SJSA1 (cell line): ENCODE measurements at regions not wholly inside any gene's neighbourhood (a gene's known extent, or its start where the extent isn't known, plus 50 kb on each side); places are given as distances from the start of the nearest gene placed in this dataset.

Source experiments
- DNase-seq, 2 experiments: peaks; one replicate each; pipeline ENCODE4 v3.0.0-alpha.2; 2015 to 2020; ENCODE audit warnings: low spot score in 2 of 2, low read depth in 1 of 2
- H3K27ac ChIP-seq: fragments of 250-450 bp; sonication (Bioruptor Pico); 2 replicates; pipeline ENCODE4 v1.5.1; 2020; ENCODE audit warnings: mild to moderate bottlenecking, moderate library complexity
- H3K27me3 ChIP-seq: fragments of 250-450 bp; sonication (Bioruptor Pico); replicated peaks from 2 replicates; pipeline ENCODE4 v1.5.1; 2020; ENCODE audit warnings: mild to moderate bottlenecking, moderate library complexity
- H3K36me3 ChIP-seq: fragments of 250-450 bp; sonication (Bioruptor Pico); 2 replicates; pipeline ENCODE4 v1.5.1; 2020; ENCODE audit warnings: mild to moderate bottlenecking
- H3K4me1 ChIP-seq: fragments of 250-450 bp; sonication (Bioruptor Pico); replicated peaks from 2 replicates; pipeline ENCODE4 v1.6.1; 2021; ENCODE audit warnings: mild to moderate bottlenecking
- H3K4me3 ChIP-seq: fragments of 250-450 bp; sonication (Bioruptor Pico); 2 replicates; pipeline ENCODE4 v1.5.1; 2020; ENCODE audit warnings: mild to moderate bottlenecking
- H3K9me3 ChIP-seq: fragments of 250-450 bp; sonication (Bioruptor Pico); replicated peaks from 2 replicates; pipeline ENCODE4 v1.5.1; 2020; ENCODE audit warnings: mild to moderate bottlenecking

DNA sequence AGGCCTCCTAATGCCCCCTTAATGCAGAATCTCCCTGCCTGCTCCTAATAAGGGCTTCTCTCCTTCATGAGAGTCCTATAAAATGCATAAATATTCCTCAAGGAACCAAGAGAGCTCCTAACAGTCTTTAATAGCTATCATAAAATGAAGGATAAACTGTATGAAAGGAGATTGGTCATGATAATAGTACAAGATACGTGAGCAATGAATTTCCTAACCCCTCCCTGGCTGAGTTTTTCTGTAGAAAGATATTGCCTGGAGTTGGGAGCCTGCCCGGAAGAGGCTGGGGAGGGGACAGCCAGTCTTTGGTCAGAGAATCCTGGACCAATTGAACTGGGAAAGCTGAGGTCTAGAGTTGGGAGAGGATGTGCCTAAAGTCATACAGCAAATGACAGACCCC, 321.9 kb upstream of the CDH5 start:
- Histone ChIP-seq H3K27ac (no peak overlapping the region), H3K4me3 (no peak overlapping the region), H3K4me1 (no peaks in the 10 kb centered on the region), H3K27me3 (no peaks in the 10 kb centered on the region), H3K9me3 (no peaks in the 10 kb centered on the region), H3K36me3 (no peaks in the 10 kb centered on the region)
- DNase-seq: no peak

DNA sequence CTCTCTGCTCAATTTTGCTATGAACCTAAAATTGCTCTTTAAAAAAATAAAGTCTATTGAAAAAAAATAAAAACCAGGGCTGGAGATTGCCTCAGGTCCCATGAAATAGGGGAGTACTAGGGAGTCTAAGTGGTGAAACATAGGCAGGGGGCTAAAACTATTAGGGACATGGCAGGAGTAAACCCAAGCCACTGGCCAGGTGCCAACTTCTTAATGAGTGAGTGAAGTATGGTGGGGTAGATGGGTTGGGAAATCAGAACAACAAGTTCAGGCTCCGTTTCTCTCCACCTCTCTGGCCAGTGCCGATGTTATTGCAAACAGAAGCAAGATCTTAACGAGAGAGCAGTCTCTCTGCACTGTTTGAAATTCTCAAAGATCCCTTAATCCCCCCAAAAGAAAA, 322.4 kb upstream of the CDH5 start:
- Histone ChIP-seq H3K27me3 (no peaks in the 10 kb centered on the region), H3K4me3 (no peak overlapping the region), H3K9me3 (no peaks in the 10 kb centered on the region), H3K36me3 (no peaks in the 10 kb centered on the region), H3K4me1 (no peaks in the 10 kb centered on the region), H3K27ac (no peak overlapping the region)
- DNase-seq: no peak

DNA sequence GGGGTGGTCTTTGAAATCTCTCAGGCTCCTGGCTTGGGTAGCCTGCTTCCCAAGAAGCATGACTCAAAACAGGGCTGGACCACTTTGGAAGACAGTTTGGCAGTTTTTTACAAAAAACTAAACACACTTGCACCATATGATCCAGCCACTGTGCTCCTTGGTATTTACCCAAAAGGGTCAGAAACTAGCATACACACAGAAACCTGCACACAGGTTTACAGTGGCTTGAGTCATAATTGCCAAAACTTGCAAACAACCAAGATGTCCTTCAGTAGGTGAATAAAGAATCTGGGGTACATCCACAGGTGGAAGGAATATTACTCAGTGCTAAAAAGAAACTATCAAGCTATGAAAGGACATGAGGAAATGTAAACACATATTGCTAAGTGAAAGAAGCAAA, 323.2 kb upstream of the CDH5 start:
- no peaks in the 10 kb centered on the region for H3K36me3 ChIP-seq
- H3K27me3 ChIP-seq: no peaks in the 10 kb centered on the region
- H3K4me1 ChIP-seq: no peaks in the 10 kb centered on the region
- H3K4me3 ChIP-seq: no peak overlapping the region
- no peaks in the 10 kb centered on the region for H3K9me3 ChIP-seq
- peak in 1 of 2 experiments; percentile 9 for DNase-seq
- no peak overlapping the region for H3K27ac ChIP-seq

DNA sequence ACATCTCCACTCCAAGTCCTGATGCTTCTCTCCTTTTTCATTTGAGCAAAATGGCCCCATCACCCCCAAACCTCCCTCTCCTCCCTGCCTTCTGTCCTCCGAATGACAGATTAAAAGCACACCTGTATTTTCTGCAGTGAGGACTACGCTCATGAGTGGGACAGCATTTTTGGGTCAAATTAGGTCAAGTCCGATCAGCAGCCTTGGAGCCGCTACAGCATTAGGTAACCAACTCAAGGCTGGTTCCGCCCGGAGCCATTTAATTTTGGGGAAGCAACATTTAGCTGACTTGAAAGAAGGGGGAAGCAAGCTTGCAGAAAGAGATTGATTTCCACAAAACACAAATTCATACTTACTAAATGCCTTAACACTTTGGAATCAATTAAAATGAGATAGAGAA, 324.1 kb upstream of the CDH5 start:
- Histone ChIP-seq H3K27ac (no peak overlapping the region), H3K27me3 (no peaks in the 10 kb centered on the region), H3K36me3 (no peaks in the 10 kb centered on the region), H3K4me3 (no peak overlapping the region), H3K4me1 (no peaks in the 10 kb centered on the region; the same call in 1 of the 2 replicates), H3K9me3 (no peaks in the 10 kb centered on the region)
- peak in 1 of 2 experiments; percentile 25 for DNase-seq

DNA sequence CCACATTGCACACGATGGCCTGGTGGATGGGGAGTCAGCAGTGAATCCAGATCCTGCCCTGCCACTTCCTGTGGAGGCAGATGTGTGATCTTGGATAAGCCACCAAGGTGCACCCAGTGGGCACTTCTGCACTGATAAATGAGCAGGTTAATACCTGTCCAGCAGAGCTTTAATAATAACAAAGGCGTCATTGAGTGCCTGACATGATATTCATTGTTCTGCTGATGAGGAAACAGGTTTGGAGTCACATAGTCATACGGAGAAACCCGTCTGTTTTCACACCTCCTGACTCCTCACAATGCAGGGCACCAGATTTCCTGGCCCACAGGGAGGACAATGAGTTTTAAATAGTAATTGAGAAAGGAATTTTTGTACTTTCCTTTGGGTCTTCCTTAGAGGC, 324.6 kb upstream of the CDH5 start:
- DNase-seq: no peak

DNA sequence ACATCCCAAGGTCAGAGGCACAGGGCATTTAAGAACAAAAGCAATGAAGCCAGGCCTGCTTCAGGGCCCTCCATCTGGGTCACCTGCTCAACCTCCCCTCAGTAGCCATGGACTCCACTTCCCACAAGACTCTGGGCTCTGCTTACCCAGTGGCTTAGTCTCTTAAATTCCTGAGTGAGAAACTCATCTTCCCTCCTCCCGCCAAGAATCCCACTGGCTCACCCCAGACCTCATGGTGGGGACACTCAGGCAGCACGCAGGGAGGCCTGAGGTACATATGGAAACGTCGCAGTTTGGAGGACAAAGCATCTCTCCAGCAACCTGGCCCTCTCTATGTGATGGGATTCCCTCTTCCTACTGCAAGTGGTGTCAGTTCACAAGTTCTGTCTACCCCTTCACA, 326.7 kb upstream of the CDH5 start:
- Histone ChIP-seq H3K4me1 (peaks cover 11% of the 10 kb centered on the region), H3K4me3 (no peak overlapping the region), H3K9me3 (no peaks in the 10 kb centered on the region), H3K36me3 (no peaks in the 10 kb centered on the region), H3K27ac (no peak overlapping the region), H3K27me3 (no peaks in the 10 kb centered on the region)
- no peak for DNase-seq

More for the DNA sequence above, 324.6 kb upstream of the CDH5 start:
- no peaks in the 10 kb centered on the region for H3K9me3 ChIP-seq
- no peak overlapping the region for H3K27ac ChIP-seq
- H3K4me3 ChIP-seq: no peak overlapping the region
- H3K27me3 ChIP-seq: no peaks in the 10 kb centered on the region
- no peaks in the 10 kb centered on the region; the same call in 1 of the 2 replicates for H3K4me1 ChIP-seq
- H3K36me3 ChIP-seq: no peaks in the 10 kb centered on the region

DNA sequence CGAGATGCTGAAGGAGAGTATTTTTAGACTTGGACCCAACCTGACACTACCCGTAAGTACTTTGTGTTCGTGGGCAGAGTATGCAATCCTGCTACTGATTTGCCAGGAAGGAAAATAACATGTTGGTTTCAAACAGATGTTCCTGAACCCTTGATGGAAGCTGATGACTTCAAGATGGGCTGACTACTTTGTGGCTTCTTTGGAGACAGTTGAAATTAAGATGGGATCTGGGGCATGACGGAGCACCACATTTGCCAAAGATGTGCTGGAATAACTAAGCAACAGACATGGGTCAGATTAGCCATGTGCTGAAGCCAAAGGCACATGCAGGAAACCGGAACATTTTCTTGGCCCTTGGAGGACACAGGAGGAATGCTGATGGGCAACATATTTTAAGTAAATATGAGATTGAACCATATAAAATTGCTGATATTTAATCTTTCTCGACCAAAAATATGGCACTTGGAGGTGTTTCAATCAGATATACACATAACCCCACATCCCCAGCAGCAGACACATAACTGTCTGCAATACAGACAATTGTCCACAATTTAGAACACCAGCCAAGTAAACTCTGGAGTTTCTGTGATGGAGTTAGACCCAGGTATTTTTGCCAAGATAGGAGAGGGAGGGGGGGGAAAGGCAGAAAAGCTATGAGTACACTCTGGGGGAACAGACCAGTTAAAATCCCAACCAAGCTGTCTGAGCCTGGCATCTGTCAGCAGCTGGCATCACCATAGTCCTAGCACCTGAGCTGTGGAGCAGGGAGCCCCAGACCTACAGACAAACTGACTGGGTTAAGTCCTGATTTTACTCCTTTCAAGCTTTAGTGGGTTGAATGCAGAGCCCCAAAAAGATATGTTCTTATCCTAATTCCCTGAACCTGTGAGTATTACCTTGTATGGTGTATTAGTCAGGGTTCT, 329.4 kb upstream of the CDH5 start:
- no peaks in the 10 kb centered on the region for H3K27me3 ChIP-seq
- H3K36me3 ChIP-seq: no peaks in the 10 kb centered on the region
- no peaks in the 10 kb centered on the region for H3K9me3 ChIP-seq
- H3K4me3 ChIP-seq: no peak overlapping the region
- peaks cover 11% of the 10 kb centered on the region for H3K4me1 ChIP-seq
- DNase-seq: no peak
- H3K27ac ChIP-seq: no peak overlapping the region

DNA sequence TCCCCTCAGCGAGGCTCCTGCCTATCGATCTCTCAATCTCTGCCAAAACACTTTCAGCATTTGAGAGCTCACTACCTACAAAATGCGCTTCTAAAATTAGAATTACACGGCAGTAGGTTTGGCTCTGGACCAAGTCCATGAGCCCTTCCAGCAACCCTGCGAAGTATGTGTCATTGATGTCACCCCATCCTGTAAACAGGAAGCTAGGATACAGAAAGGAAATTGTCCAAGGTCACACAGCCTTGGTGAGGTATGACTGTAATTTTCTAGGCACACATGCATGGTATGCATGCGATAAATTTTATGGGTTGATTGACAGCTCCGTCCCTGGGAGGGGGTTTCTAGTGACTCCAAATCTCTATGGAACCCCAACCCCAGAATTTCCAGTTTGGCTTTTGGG, 330.3 kb upstream of the CDH5 start:
- Histone ChIP-seq H3K9me3 (no peaks in the 10 kb centered on the region), H3K4me1 (peaks cover 11% of the 10 kb centered on the region), H3K27me3 (no peaks in the 10 kb centered on the region), H3K27ac (no peak overlapping the region), H3K36me3 (no peaks in the 10 kb centered on the region), H3K4me3 (no peak overlapping the region)
- peak in 1 of 2 experiments; percentile 39 for DNase-seq

DNA sequence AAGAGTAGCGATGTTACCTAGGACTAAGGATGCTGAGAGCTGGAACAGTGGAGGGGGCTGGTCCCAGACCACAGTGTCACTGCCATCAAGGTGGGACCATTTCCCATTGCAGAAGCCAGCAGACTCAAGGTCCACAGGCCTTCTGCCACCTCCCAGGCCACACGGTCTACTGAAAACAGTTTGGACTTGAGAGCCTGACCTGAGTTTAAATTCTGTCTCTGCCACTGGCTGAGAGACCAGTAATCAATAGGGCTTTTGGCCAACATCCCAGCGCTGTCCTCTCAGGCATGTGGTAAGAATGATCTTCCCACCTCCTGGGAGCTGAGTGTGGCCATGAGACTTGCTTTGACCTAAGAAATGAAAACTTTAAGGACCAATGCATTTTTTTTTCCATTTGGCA, 331.4 kb upstream of the CDH5 start:
- H3K27me3 ChIP-seq: no peaks in the 10 kb centered on the region
- no peak overlapping the region for H3K27ac ChIP-seq
- H3K9me3 ChIP-seq: no peaks in the 10 kb centered on the region
- no peak for DNase-seq
- peaks cover 15% of the 10 kb centered on the region for H3K4me1 ChIP-seq
- no peak overlapping the region for H3K4me3 ChIP-seq
- no peaks in the 10 kb centered on the region for H3K36me3 ChIP-seq

DNA sequence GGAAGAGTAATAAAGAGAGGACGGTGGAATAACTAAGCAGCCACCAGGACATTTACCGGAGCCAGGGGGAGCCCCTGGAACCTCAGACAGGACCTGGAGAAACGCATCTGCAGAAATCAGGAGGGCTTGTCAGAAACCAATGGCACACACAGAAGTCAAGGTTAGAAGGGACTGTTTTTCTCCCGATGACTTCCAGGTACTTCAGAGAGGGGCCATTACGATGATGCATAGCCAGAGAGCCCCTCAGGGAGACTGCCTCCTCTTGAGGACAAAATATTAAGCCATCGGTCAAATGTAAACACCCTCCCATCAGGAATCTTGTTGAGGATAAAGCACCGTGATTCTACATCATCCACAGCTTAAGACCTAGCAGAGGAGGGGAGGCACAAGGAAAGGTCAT, 333.6 kb upstream of the CDH5 start:
- no peaks in the 10 kb centered on the region for H3K36me3 ChIP-seq
- H3K9me3 ChIP-seq: no peaks in the 10 kb centered on the region
- no peaks in the 10 kb centered on the region for H3K27me3 ChIP-seq
- DNase-seq: no peak
- no peak overlapping the region for H3K27ac ChIP-seq
- H3K4me1 ChIP-seq: peaks cover 36% of the 10 kb centered on the region
- no peak overlapping the region for H3K4me3 ChIP-seq

DNA sequence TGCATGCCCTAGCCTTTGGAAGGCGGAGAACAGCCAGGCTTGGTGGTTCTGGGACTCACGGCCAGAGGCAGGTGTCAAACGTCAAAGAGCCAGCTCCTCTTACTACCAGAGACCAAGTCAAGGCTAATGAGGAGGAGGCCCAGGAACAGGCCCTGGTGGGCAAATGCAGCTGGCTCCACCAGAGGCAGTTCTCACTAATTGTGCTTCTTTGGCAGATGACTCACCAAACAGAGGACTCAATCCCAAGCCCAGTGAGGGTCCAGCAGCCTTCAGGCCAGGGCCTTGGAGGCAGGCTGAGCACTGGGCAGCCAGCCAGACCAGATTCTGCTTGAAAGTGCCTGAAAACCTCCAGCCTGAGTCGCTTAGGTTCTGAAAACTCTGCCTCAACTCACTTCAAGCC, 336.5 kb upstream of the CDH5 start:
- H3K4me1 ChIP-seq: peaks cover 30% of the 10 kb centered on the region
- no peaks in the 10 kb centered on the region for H3K36me3 ChIP-seq
- H3K27me3 ChIP-seq: no peaks in the 10 kb centered on the region
- no peak overlapping the region for H3K4me3 ChIP-seq
- peak; percentile 34 to 62 for DNase-seq
- H3K9me3 ChIP-seq: no peaks in the 10 kb centered on the region
- no peak overlapping the region for H3K27ac ChIP-seq

DNA sequence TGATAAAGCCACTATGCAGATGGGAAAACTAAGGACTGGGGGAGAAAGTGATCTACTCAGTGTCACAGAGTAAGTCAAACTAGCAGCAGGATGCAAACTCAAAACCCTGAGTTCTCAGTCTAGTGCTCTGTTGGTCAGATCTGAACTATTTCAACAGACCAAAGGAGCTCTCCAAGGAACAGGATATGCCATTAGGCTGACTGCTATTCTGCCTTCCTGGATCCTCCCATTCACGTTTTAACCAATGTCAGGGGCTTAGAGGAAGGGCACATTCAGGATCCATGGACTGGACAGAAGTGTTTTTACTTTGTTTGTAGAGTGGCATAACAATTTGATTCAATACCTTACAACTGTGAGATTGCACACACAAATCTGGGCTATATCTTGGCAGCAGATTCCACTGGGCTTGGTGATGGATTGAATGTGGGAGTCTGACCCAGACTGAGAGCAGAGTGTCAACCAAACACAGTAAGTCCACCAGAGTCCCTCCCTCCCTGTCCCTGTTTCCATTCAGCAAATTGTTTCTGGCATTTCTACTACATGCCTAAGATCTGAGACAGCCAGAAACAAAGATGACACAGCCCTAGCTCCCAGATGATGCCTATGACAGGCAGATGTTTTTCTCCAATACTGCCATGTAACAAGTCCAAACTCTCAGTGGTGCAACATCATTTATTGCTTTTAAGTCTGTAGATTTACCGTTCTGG, 337.8 kb upstream of the CDH5 start:
- H3K4me3 ChIP-seq: no peak overlapping the region
- H3K36me3 ChIP-seq: no peaks in the 10 kb centered on the region
- H3K4me1 ChIP-seq: peaks cover 30% of the 10 kb centered on the region
- no peaks in the 10 kb centered on the region for H3K27me3 ChIP-seq
- DNase-seq: peak; percentile 66 to 85
- H3K9me3 ChIP-seq: no peaks in the 10 kb centered on the region
- peak overlapping the region; percentile 70 for H3K27ac ChIP-seq

DNA sequence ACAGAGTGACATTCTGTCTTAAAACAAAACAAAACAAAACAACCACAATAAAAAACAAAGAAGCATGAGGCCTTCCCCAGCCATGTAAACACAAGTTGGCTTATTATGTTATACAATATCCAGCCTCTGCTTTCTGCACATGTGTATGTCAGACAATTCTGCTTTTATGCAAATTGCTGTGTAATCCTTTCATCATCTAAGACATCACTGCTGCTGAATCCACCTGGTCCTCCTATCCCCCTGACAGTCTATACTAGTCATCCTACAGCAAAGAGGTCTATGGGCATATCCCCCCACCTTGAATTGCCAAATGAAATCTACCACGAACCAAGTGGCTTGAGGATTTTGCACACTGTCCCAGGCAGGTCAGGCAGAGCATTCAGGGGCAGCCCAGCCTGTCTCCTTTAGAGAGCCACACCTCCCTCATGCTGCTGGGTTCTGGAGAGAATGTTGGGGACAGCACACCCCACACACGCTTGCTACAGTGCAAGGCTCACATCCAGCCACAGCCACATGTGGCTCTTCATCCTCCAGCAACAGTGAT, 339.6 kb upstream of the CDH5 start:
- Histone ChIP-seq H3K27ac (no peak overlapping the region), H3K4me1 (peaks cover 30% of the 10 kb centered on the region), H3K4me3 (no peak overlapping the region), H3K9me3 (no peaks in the 10 kb centered on the region), H3K27me3 (no peaks in the 10 kb centered on the region), H3K36me3 (no peaks in the 10 kb centered on the region)
- no peak for DNase-seq

DNA sequence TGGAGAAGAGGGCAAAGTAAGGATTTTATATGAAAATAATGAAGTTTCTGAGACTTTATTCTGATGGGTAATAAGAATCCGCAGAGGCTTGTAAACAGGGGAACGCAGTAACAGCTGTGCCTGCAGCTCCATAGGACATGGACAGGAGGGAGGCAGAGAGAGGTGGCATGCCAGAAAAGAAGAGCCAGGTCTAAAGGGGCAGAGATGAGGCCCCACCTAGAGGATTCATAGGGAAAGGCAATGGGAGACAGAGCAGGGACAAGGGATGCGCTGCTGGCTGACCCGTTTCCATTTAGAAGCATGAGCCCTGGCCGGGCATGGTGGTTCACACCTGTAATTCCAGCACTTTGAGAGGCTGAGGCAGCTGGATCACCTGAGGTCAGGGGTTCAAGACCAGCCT, 340.3 kb upstream of the CDH5 start:
- H3K4me3 ChIP-seq: no peak overlapping the region
- DNase-seq: no peak
- H3K4me1 ChIP-seq: peaks cover 30% of the 10 kb centered on the region
- H3K27me3 ChIP-seq: no peaks in the 10 kb centered on the region
- H3K36me3 ChIP-seq: no peaks in the 10 kb centered on the region
- no peak overlapping the region for H3K27ac ChIP-seq
- H3K9me3 ChIP-seq: no peaks in the 10 kb centered on the region
